Spleen (tissue), 11 donors: ENCODE measurements at regions not wholly inside any gene's neighbourhood (a gene's known extent, or its start where the extent isn't known, plus 50 kb on each side); places are given as distances from the start of the nearest gene placed in this dataset.
"Not testable (repeated sequence)": the region's sequence is repeated elsewhere in the genome, so short reads cannot be mapped to it uniquely, and the experiment has no call there.

ENCODE experiments used
- DNase-seq: peaks from one replicate; pipeline ENCODE4 v3.0.0-alpha.2; 2020
- H3K27ac ChIP-seq, 8 donors: fragments of 200-600 bp; sonication (generic) in 7 of 8; 1 replicate in 4 of 8; 2 replicates in 4 of 8; pipeline versions ENCODE4 v1.5.0 to v1.8.0; 2016 to 2021; ENCODE audit warnings: inconsistent platforms in 4 of 8, mild to moderate bottlenecking in 4 of 8, moderate library complexity in 1 of 8
- H3K27me3 ChIP-seq, 7 donors: fragments of 200-600 bp; sonication (generic) in 6 of 7; replicated peaks in 1 of 7; 1 replicate in 4 of 7; 2 replicates in 3 of 7; pipeline versions ENCODE4 v1.5.0 to v1.8.0; 2016 to 2021; ENCODE audit warnings: inconsistent platforms in 3 of 7, mild to moderate bottlenecking in 1 of 7
- H3K36me3 ChIP-seq, 6 donors: fragments of 200-600 bp; sonication (generic) in 5 of 6; 1 replicate in 4 of 6; 2 replicates in 2 of 6; pipeline versions ENCODE4 v1.5.0 to v1.8.0; 2016 to 2021; ENCODE audit warnings: inconsistent platforms in 2 of 6
- H3K4me1 ChIP-seq, 6 donors: fragments of 200-600 bp; sonication (generic) in 5 of 6; 1 replicate in 3 of 6; 2 replicates in 3 of 6; pipeline versions ENCODE4 v1.5.0 to v1.8.0; 2016 to 2021; ENCODE audit warnings: inconsistent platforms in 3 of 6
- H3K4me3 ChIP-seq, 8 donors: fragments of 200-600 bp; sonication (generic) in 7 of 8; 1 replicate in 4 of 8; 2 replicates in 4 of 8; pipeline versions ENCODE4 v1.5.0 to v1.8.0; 2016 to 2021; ENCODE audit warnings: inconsistent platforms in 4 of 8, mild to moderate bottlenecking in 4 of 8, moderate library complexity in 2 of 8
- H3K9me3 ChIP-seq, 8 donors: fragments of 200-600 bp; sonication (generic) in 7 of 8; 1 replicate in 4 of 8; 2 replicates in 4 of 8; pipeline versions ENCODE4 v1.5.0 to v1.8.0; 2016 to 2021; ENCODE audit warnings: inconsistent platforms in 4 of 8
- POLR2A ChIP-seq, 3 donors: fragments of 450-650 bp; IDR thresholded peaks; one replicate each; pipeline ENCODE4 v1.5.1; 2017; ENCODE audit warnings: antibody characterized with exemption in 3 of 3, mild to moderate bottlenecking in 1 of 3
- POLR2AphosphoS5 ChIP-seq, 3 donors: sonication (generic); formaldehyde crosslinking; IDR thresholded peaks; one replicate each; pipeline ENCODE4 v1.5.1; 2017; ENCODE audit warnings: antibody characterized with exemption in 3 of 3
- WGBS, 5 donors: extraction: QIAGEN DNeasy Blood & Tissue Kit in 3 of 5; methylation state at CpG; one replicate each; pipeline versions ENCODE4 v1.1.5 to v1.1.7; 2013 to 2018; 5-methylcytosine and 5-hydroxymethylcytosine counted together
- intact Hi-C: fragments of 100-400 bp; cut with DNase I; formaldehyde crosslinking; loops from one replicate; pipeline ENCODE4 v1.15.0; 2023; ENCODE audit warnings: low total_unique reads
- TF ChIP-seq, protein P1 (sequence below), 11 experiments: fragments of 200-600 bp in 7 of 11; fragments of 450-650 bp in 4 of 11; sonication (generic) in 4 of 11; IDR thresholded peaks in 8 of 11; conservative IDR thresholded peaks in 3 of 11; 1 replicate in 7 of 11; 2 replicates in 4 of 11; pipeline versions ENCODE4 v1.4.0 to v1.8.0; 2016 to 2021; ENCODE audit warnings: antibody characterized with exemption in 11 of 11, inconsistent platforms in 4 of 11, mild to moderate bottlenecking in 1 of 11
- donor health status: healthy with polysubstance abuse.
- donor health status: DM: no; HTN: no; CAD: no; lungs with moderate emphysema.
- donor health status: DM: no; HTN: no; CAD: no.
- donor health status: Bipolar disorder and iron deficiency.
- donor health status: healthy.
- donor health status: DM: no; HTN: no; CAD: no.
- donor health status: DM: yes; HTN: yes; CAD: no.

DNA sequence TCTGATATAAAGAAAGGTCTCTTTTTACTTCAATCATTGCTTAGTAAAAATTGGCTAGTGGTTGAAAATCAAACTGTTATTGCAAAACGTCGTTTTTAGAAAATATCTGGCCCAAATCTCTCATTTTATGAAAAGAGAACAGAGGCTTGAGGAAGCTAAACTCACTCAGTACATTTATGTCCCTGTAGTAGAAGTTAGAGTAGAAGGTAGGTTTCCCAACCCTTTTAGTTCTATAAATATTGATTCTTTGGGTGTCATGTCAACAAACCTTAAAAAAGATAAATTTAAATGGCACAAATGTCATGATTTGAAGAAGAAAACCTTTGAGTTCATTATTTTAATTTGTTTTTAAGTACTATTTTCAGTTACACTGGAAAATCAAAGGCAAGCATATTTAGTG is 722.3 kb upstream of the NECTIN3 start:
- H3K27ac ChIP-seq = no peak overlapping the region
- TF ChIP-seq, protein P1, sequence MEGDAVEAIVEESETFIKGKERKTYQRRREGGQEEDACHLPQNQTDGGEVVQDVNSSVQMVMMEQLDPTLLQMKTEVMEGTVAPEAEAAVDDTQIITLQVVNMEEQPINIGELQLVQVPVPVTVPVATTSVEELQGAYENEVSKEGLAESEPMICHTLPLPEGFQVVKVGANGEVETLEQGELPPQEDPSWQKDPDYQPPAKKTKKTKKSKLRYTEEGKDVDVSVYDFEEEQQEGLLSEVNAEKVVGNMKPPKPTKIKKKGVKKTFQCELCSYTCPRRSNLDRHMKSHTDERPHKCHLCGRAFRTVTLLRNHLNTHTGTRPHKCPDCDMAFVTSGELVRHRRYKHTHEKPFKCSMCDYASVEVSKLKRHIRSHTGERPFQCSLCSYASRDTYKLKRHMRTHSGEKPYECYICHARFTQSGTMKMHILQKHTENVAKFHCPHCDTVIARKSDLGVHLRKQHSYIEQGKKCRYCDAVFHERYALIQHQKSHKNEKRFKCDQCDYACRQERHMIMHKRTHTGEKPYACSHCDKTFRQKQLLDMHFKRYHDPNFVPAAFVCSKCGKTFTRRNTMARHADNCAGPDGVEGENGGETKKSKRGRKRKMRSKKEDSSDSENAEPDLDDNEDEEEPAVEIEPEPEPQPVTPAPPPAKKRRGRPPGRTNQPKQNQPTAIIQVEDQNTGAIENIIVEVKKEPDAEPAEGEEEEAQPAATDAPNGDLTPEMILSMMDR (IDR thresholded peaks at IDR 0.05 in 8 of 11, conservative IDR thresholded peaks at IDR 0.05 in 3 of 11) = no peak
- TF ChIP-seq POLR2AphosphoS5 (IDR thresholded peaks at IDR 0.05) = no peak
- no peak for TF ChIP-seq POLR2A (IDR thresholded peaks at IDR 0.05)
- intact Hi-C loops = no loop called here
- DNase-seq = no peak
- no peak overlapping the region for H3K4me3 ChIP-seq
- H3K9me3 ChIP-seq = no peaks in the 10 kb centered on the region
- H3K36me3 ChIP-seq = no peaks in the 10 kb centered on the region
- H3K27me3 ChIP-seq = no peaks in the 10 kb centered on the region
- no peaks in the 10 kb centered on the region for H3K4me1 ChIP-seq
- WGBS, 5 donors = 74 to 84% (median 77%) methylated on average over 2 of the region's 2 CpGs

DNA sequence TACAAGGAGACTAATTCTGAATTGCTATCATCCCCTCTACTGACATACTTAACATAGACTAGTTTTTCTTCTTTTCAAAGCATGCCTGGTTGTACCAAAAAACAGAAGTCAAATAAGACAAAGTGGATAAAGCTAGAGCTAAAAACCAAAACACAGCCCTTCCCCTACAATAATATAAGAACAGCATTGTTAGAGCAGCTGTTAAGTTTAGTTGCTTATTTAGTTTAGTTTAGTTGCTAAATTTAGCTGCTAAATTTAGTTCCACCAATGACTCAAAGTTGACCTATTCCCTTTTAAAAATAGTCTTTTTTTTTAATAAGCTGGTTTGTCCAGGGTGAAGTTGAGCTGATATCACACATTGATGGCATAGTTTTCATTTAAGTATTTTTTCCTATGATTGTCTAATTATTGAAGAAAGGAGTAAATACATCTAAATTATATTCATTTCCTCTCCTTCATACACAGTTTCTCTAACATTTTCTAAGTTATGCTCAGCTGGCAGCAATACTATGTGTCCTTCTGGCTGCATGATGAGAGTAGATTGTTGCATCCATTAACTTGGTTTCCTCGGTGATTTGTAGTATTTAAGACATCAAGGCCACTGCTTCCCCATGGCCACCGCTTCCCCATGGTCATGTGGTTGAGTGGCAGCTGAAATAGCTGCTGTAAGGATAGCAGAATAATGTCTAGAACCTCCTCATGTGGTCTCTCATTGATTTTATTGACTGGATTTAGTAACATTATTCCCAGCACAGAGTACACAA is 718.6 kb upstream of the NECTIN3 start:
- intact Hi-C loops = no loop called here
- no peak for DNase-seq
- Histone ChIP-seq H3K27ac (no peak overlapping the region), H3K27me3 (no peaks in the 10 kb centered on the region), H3K4me3 (no peak overlapping the region), H3K9me3 (peaks cover 0 to 3% (median 0%) of the 10 kb centered on the region in 8 donors), H3K36me3 (no peaks in the 10 kb centered on the region), H3K4me1 (no peaks in the 10 kb centered on the region)
- TF ChIP-seq, protein P1 (IDR thresholded peaks at IDR 0.05 in 8 of 11, conservative IDR thresholded peaks at IDR 0.05 in 3 of 11) = no peak
- TF ChIP-seq POLR2AphosphoS5 (IDR thresholded peaks at IDR 0.05) (no peak), POLR2A (IDR thresholded peaks at IDR 0.05) (no peak)
- WGBS, 5 donors = 53 to 84% (median 69%) methylated on average over 2 of the region's 2 CpGs

DNA sequence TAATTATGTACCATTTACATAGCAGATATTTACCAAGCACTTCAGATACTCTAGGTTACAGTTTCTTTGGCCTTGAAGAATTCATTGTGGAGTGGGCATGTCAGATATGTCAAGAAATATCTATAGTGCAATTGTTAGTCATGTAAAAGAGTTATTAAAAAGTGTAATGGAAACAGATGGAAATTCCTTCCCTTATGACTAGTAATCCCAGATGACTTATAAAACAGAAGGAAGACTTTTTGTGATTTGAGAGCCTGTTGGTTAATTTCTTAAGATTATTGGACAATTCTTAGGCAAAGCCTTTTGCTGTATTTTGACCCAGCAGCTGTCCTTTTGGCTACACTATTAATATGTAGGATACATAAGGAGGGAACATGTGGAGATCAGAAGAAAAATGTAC is 708.9 kb upstream of the NECTIN3 start:
- Histone ChIP-seq H3K27me3 (no peaks in the 10 kb centered on the region), H3K27ac (no peak overlapping the region), H3K36me3 (no peaks in the 10 kb centered on the region), H3K9me3 (peaks cover 0 to 13% (median 0%) of the 10 kb centered on the region in 8 donors), H3K4me1 (no peaks in the 10 kb centered on the region), H3K4me3 (no peak overlapping the region)
- intact Hi-C loops = no loop called here
- no peak for DNase-seq
- TF ChIP-seq POLR2A (IDR thresholded peaks at IDR 0.05) (no peak), POLR2AphosphoS5 (IDR thresholded peaks at IDR 0.05) (no peak)
- TF ChIP-seq, protein P1 (IDR thresholded peaks at IDR 0.05 in 8 of 11, conservative IDR thresholded peaks at IDR 0.05 in 3 of 11) = no peak

DNA sequence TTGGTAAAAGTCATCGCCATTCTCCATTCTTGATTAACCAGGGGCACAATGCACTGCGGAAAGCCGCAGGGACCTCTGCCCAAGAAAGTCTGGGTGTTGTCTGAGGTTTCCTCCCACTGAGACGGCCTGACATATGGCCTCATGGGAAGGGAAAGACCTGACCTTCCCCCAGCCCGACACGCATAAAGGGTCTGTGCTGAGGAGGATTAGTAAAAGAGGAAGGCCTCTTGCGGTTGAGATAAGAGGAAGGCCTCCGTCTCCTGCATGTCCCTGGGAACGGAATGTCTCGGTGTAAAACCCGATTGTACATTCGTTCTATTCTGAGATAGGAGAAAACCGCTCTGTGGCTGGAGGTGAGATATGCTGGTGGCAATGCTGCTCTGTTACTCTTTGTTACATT is 704.3 kb upstream of the NECTIN3 start:
- H3K9me3 ChIP-seq, H3K36me3 ChIP-seq, H3K4me3 ChIP-seq, H3K27ac ChIP-seq, H3K4me1 ChIP-seq, H3K27me3 ChIP-seq, DNase-seq, intact Hi-C loops: not testable (repeated sequence)
- 68 to 78% (median 71%) methylated on average over 13 of the region's 13 CpGs for WGBS, 5 donors
